GM12875 (cell line): ENCODE measurements at regions not wholly inside any gene's neighbourhood (a gene's known extent, or its start where the extent isn't known, plus 50 kb on each side); places are given as distances from the start of the nearest gene placed in this dataset.

Experiments
- H3K4me3 ChIP-seq: one replicate; pipeline ENCODE4 v1.5.1; 2011; ENCODE audit warnings: low read depth, low read length, control low read depth
- TF ChIP-seq, protein P1 (sequence below): IDR thresholded peaks from 2 replicates; pipeline ENCODE4 v1.5.1; 2011; ENCODE audit warnings: low read depth, mild to moderate bottlenecking, control low read depth, inconsistent platforms, low read length, moderate library complexity, borderline replicate concordance; ENCODE audit not compliant: insufficient read depth

GRCh38 chr13:97116754-97117153, 105.4 kb upstream of the MBNL2 start:
- H3K4me3 ChIP-seq: no peak overlapping the region
- TF ChIP-seq, protein P1, sequence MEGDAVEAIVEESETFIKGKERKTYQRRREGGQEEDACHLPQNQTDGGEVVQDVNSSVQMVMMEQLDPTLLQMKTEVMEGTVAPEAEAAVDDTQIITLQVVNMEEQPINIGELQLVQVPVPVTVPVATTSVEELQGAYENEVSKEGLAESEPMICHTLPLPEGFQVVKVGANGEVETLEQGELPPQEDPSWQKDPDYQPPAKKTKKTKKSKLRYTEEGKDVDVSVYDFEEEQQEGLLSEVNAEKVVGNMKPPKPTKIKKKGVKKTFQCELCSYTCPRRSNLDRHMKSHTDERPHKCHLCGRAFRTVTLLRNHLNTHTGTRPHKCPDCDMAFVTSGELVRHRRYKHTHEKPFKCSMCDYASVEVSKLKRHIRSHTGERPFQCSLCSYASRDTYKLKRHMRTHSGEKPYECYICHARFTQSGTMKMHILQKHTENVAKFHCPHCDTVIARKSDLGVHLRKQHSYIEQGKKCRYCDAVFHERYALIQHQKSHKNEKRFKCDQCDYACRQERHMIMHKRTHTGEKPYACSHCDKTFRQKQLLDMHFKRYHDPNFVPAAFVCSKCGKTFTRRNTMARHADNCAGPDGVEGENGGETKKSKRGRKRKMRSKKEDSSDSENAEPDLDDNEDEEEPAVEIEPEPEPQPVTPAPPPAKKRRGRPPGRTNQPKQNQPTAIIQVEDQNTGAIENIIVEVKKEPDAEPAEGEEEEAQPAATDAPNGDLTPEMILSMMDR: no peak

DNA sequence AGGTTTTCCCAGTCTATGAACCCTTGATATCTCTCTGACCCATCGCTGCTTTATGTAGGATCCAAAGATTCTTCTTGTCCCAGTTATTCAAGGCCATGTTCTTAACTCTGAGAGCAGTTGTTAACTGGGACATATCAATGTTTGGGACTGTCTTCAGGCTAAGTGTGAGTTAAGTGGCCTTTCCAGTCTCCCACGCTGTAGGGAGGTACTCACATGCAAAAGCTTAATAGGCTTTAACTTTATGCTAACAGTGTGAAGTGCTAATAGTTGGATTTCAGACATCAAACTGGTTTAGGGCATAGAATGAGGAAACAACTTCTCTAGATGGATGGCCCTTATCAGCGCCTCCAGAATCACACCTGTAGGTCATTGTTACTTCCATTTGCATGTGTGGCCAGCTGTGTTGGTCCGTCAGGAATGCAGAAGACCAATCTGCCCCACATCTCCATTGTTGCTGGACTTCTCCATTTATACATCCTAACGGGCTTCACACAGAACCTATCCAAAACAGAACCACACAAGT, 104.7 kb upstream of the MBNL2 start:
- TF ChIP-seq, protein P1: no peak
- H3K4me3 ChIP-seq: no peak overlapping the region

- TF ChIP-seq, protein P1: no peak
- no peak overlapping the region for H3K4me3 ChIP-seq
Measured at GRCh38 chr13:97119943-97120342, 102.2 kb upstream of the MBNL2 start.

DNA sequence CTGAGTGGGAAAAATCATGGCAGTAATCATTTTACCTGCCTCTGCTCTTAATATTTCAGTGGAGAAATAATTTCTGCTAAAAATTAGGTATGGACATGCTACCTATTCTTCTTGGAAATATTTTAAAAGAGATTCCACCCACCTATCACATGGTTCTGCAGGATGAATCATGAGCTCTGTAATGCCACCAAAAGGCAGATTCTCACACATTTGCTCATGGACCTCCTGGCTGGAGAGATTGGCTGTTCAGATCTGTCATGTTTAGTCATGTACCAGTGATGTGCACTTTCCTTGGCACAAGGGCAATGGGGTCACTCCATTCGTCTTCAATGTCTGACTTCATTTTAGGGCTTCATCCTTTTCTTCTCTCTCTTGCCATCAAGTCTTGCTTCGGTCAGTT, 101.8 kb upstream of the MBNL2 start:
- H3K4me3 ChIP-seq: no peak overlapping the region
- TF ChIP-seq, protein P1: no peak

- no peak overlapping the region for H3K4me3 ChIP-seq
- TF ChIP-seq, protein P1: no peak
Measured at GRCh38 chr13:97120976-97121375, 101.2 kb upstream of the MBNL2 start.

DNA sequence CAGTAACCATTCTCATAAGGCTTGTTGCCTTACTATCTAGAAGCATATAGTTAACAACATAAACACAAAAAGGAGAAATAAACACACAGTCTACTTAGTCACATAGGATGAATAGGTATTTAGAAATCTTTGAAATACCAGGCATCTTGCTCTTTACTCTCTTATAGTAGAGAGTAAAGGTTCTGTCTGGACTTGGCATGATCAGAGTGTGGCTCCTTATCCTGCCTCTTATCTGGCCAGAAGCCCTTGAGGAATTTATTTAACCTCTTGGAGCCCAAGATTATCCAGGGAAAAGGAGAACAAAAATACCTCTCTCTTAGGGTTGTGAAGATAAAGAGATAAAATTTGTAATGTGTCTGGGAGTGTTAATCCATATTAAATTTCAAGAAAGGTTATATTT, 100.2 kb upstream of the MBNL2 start:
- TF ChIP-seq, protein P1: no peak
- H3K4me3 ChIP-seq: no peak overlapping the region

DNA sequence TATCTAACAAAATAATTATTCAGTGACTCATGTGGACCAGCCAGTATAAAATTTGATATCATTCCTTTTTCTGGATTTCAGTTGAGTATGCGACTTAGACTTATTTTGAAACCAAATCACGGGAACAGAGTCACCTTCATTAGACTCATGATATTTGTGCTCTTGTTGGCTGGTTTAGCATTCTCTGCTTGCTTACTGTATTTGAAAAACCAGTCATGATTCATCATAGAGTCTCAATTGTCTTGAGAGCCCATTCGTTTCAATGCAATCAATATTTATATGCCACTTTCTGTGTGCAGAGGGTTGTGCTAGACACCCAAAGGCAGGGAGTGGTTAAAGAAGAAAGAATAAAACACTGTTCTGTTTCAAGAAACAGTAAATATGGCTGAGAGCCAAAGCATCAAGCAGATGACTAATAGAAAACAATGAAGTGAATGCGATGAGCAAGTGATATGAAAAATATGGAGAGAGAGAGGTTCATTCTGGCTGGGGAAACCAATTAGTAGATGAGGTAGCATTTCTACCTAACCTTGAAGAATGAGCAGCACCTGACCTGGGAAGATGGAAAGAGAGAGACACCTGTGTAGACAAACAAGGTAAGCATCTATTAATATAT, 99.6 kb upstream of the MBNL2 start:
- TF ChIP-seq, protein P1: no peak
- H3K4me3 ChIP-seq: no peak overlapping the region
